ENCODE measurements at regions not wholly inside any gene's neighbourhood (a gene's known extent, or its start where the extent isn't known, plus 50 kb on each side); places are given as distances from the start of the nearest gene placed in this dataset.
"Not testable (repeated sequence)": the region's sequence is repeated elsewhere in the genome, so short reads cannot be mapped to it uniquely, and the experiment has no call there.

- Histone ChIP-seq H3K9me3 (peaks cover 0 to 8% (median 0%) of the 10 kb centered on the region in 4 donors), H3K4me1 (no peaks in the 10 kb centered on the region), H3K27ac (no peak overlapping the region), H3K27me3 (no peaks in the 10 kb centered on the region), H3K36me3 (no peaks in the 10 kb centered on the region), H3K4me3 (no peak overlapping the region)
- TF ChIP-seq CTCF (IDR thresholded peaks at IDR 0.05): no peak
- TF ChIP-seq POLR2A (IDR thresholded peaks at IDR 0.05): no peak
- no peak for DNase-seq
These were observed 197.7 kb downstream of the ZNF737 start for GRCh38 chr19:20367811-20368294.

GRCh38 chr19:20365146-20365545 lies 198.1 kb downstream of the ZNF486 start:
- TF ChIP-seq CTCF (IDR thresholded peaks at IDR 0.05) (no peak), POLR2A (IDR thresholded peaks at IDR 0.05) (no peak)
- Histone ChIP-seq H3K4me3 (no peak overlapping the region), H3K9me3 (peaks cover 0 to 8% (median 0%) of the 10 kb centered on the region in 4 donors), H3K27me3 (no peaks in the 10 kb centered on the region), H3K27ac (no peak overlapping the region), H3K4me1 (no peaks in the 10 kb centered on the region), H3K36me3 (no peaks in the 10 kb centered on the region)
- no peak for DNase-seq

GRCh38 chr19:20359933-20360720 lies 193.1 kb downstream of the ZNF486 start:
- H3K4me3 ChIP-seq: no peak overlapping the region
- H3K4me1 ChIP-seq: no peaks in the 10 kb centered on the region
- no peaks in the 10 kb centered on the region for H3K36me3 ChIP-seq
- no peak for DNase-seq
- no peaks in the 10 kb centered on the region for H3K27me3 ChIP-seq
- peaks cover 0 to 8% (median 0%) of the 10 kb centered on the region in 4 donors for H3K9me3 ChIP-seq
- TF ChIP-seq CTCF (IDR thresholded peaks at IDR 0.05) (no peak), POLR2A (IDR thresholded peaks at IDR 0.05) (no peak)
- no peak overlapping the region for H3K27ac ChIP-seq

- not testable (repeated sequence) for DNase-seq, H3K36me3 ChIP-seq, H3K9me3 ChIP-seq, H3K4me1 ChIP-seq, H3K27ac ChIP-seq, H3K4me3 ChIP-seq, H3K27me3 ChIP-seq
These were observed 191.9 kb downstream of the ZNF486 start for GRCh38 chr19:20358841-20359465.

- Histone ChIP-seq H3K36me3 (no peaks in the 10 kb centered on the region), H3K9me3 (peaks cover 0 to 3% (median 0%) of the 10 kb centered on the region in 4 donors), H3K4me1 (no peaks in the 10 kb centered on the region), H3K4me3 (no peak overlapping the region), H3K27ac (no peak overlapping the region), H3K27me3 (no peaks in the 10 kb centered on the region)
- no peak for DNase-seq
- no peak for TF ChIP-seq CTCF (IDR thresholded peaks at IDR 0.05)
- TF ChIP-seq POLR2A (IDR thresholded peaks at IDR 0.05): no peak
These were observed 190.9 kb downstream of the ZNF486 start for GRCh38 chr19:20357921-20358320.

- Histone ChIP-seq H3K4me1 (no peaks in the 10 kb centered on the region), H3K27me3 (no peaks in the 10 kb centered on the region), H3K4me3 (no peak overlapping the region), H3K27ac (no peak overlapping the region), H3K9me3 (peaks cover 0 to 3% (median 0%) of the 10 kb centered on the region in 4 donors), H3K36me3 (no peaks in the 10 kb centered on the region)
- no peak for DNase-seq
- TF ChIP-seq POLR2A (IDR thresholded peaks at IDR 0.05): no peak
- TF ChIP-seq CTCF (IDR thresholded peaks at IDR 0.05): no peak
These were observed 184.2 kb downstream of the ZNF486 start for GRCh38 chr19:20351244-20351643.
